GM18517 (cell line): ENCODE measurements at regions not wholly inside any gene's neighbourhood (a gene's known extent, or its start where the extent isn't known, plus 50 kb on each side); places are given as distances from the start of the nearest gene placed in this dataset.

Source experiments
- ATAC-seq: cut with Tn5 transposase; IDR thresholded peaks from one replicate; pipeline ENCODE4 v1.9.1; 2021; ENCODE audit warnings: mild to moderate bottlenecking, moderate library complexity; ENCODE audit not compliant: unreplicated experiment

DNA sequence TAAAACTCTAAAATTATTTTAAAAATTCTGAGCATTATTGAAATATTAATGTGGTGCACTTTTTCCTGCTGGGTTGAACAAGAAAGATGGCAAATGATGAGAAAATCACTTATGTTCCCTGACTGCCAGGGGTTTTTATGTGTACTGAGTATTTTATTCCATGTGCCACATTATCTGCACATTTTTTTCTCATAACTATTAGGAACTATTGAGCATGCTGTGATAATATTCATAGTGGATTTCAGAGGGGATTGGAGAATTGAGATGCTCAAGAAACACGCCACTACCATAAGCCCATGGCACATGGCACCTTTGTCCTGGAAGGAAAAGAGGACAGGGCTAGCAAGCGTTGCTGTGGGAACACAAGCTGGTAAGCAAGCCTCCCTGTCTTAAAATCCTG is 478.5 kb upstream of the GYPC start:
- no peak for ATAC-seq

DNA sequence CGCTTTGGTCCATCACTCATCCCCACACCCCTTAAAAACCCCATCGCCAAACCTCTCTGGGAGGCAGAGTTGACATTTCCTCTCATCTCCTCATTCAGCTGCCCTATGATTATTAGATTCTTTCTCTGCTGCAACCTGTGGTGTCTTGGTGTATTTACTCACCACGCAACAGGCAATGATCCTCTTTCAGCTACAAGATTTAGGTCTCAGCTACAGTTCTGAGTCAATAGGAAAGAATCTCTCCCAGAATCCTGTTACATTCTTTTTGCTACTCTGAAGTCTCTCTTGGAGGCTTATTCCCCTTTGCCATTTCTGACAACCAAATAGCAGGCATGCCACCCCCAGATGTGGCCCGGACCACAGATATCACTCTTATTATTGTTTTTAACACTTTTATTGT is 468.3 kb upstream of the GYPC start:
- no peak for ATAC-seq

DNA sequence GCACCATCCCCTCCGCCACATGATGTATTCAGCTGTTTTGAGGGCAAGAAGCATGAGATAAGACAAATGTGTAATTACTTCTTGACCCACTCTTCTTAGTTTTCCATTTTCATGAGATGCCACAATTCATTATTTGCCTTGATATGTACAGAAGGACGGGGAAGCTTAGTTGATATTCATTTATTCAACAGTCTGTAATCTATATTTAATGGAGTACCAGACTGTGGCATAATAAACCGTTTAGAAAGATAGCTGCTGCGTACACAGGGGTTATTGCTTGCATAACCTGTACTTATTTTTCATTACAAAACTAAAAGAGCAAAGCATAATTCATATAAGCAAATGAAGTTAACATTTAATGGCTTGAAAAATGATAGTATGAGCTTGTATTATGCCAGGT is 466.4 kb upstream of the GYPC start:
- ATAC-seq, result no peak

DNA sequence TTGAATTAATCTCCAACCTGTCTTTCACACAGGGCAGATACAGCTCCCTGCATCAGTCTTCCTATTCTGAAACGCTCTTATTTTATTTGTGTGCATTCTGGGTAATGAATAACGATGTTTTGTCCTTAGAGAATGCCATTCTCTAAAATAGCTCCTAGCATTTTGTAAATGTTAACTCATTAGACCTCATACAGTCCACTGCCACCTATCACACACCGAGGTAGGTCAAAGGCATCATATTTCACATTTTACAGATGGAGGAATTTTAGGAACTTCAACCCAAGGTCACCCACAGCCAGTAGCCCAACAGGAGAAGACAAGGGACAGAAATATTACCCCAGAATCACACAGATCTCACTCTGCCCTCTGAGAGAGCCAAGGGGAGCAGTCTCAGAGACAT is 455.4 kb upstream of the GYPC start:
- ATAC-seq, result no peak

DNA sequence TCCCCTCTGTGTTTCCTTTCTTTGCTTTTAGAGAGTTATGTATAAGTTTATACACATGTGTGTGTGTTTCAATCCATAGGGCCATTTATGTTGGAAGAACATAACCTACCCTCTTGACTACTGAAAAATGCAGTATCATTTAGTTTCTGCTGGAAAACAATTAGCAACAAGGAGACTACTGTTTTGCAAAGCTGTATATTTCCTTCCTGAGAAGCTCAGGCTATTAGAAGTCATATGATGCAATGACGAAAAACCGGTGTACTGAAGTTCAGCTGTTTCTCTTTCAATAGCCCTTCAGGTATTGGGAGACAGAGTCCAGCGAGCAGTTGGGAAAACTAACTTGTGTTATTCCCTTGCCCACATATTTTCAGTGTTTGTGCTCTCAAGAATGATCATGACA is 447.7 kb upstream of the GYPC start:
- no peak for ATAC-seq

DNA sequence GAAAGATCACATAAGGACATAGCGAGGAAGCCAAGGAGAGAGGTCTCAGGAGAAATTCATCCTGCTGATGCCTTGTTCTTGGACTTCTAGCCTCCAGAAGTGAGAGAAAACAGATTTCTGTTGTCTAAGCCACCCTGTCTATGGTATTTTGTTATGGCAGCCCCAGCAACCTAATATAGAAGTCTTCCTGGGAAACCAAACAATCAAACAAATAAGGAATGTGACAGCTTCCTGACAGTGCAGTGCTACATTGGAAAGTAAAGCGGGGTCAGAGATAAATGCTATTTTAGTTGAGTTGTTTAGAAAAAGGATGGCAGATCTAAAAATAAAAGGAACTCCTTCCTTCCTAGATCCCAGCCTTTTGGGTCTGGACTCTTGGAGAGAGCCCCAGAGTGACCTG is 443.2 kb upstream of the GYPC start:
- ATAC-seq, result no peak

DNA sequence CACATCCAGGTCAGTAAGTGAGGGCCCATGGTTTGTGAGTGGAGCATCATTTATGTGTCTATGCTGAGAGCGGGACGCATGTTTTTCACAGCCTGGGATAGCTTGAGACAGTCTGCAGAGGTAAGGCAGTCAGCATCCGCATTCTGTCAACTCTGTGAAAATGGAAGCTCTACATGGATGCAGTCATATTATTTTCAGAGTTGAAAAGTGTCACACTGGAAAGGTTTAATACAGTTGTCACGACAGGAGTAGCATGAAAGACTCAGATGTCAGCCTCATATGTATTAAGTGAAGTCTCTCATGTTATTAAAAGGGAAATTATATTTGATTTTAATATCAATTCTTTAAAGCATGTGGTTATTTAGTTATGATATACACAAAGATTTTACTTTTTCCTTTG is 436.9 kb upstream of the GYPC start:
- ATAC-seq, result no peak

DNA sequence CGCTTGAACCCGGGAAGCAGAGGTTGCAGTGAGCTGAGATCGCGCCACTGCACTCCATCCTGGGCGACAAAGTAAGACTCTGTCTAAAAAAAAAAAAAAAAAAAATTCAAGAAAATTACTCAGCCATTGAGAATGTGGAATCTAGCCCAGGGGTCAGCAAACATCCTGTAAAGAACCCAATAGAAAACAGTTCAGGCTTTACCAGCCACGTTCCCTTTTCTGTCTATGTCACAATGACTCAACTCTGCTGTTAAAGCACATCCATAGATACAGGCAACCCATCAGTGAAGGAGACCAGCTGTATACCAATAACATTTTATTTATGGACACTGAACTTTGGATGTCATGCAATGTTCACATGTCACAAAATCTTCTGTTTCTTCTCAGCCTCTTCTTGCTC is 435.6 kb upstream of the GYPC start:
- no peak for ATAC-seq

DNA sequence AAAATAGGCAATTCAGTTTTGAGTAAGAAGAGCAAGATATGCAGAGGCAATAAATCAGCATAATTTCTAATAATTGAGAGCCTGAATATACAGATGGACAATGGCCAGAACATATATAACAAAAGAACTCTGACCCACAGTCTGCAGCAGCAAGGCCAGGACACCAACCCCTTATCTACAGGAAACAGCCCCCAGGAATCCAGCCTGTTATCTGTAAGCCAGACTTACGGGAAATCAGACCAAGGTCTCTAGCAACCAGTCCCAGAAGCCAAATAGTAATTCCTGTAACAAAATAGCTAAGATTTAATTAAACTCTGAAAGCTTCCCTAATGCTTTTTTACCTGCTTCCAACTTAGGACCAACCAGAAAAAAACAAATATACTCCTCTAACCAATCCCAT is 434.5 kb upstream of the GYPC start:
- ATAC-seq, result no peak

DNA sequence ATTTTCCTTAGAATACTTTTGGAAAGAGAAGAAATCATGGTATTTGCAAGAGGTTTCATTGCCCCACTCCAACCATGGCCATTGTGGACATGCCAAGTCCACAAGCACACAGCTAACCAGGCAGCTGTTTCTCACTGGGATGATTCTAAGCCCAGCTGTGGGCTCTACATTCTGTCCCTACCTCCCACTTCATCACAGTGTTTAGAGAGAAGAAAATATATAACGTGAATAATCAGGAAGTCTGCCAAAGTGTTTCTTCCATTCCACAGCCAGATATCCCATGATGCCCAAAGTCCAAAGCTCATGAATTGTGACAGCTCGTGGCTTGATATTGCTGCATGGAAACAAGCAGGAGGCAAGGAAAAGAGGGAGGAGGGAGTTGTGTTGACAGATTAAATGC is 433.7 kb upstream of the GYPC start:
- ATAC-seq, result no peak

DNA sequence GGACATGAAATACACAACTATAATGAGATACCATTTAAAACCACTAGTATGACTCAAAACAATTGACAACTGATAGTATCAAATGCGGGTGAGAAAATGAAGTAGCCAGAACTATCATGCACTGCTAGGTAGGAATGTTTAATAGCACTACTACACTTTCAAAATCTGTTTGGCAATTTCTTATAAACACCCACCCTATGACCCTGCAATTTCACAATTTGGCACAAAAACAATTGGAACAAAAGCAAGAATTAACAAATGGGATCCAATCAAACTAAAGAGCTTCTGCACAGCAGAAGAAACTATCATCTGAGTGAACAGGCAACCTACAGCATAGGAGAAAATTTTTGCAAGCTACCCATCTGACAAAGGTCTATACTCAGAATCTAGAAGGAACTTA is 431.2 kb upstream of the GYPC start:
- ATAC-seq, result no peak

DNA sequence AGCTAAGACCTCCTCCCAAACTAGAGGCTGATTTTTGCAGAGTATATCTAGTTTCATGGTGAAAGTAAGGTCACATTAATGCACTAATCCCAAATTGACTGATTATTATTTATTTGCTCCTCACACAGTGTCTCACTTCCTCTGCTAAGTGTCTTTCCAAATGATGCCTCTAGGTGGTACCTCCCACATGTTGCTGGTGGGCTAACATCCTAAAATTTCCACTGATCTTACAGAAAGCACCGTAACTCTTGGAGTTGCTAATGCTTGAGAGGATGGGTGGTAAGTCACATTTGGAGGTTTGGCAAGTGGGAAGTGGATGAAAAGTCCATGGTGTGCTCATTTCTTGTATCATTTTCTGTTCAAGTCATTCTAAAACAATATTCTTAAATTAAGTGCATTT is 428.7 kb upstream of the GYPC start:
- ATAC-seq, result no peak

DNA sequence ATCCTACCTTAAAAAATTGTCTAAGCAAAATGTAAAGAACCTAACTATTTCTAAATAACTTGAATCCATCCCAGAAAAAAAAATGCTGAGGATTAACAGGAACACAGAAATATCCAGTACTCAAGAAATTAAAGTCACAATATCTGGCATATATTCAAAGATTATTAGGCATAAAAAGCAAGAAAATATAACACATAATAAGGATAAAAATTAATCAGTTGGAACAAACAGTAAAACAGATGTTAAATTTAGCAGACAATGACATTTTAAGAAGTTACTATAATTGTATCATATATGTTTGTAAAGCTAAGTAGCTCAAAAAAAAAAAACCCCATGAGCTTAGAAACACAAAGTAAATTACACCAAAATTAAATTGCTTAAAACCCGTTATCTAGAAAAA is 427.4 kb upstream of the GYPC start:
- no peak for ATAC-seq

DNA sequence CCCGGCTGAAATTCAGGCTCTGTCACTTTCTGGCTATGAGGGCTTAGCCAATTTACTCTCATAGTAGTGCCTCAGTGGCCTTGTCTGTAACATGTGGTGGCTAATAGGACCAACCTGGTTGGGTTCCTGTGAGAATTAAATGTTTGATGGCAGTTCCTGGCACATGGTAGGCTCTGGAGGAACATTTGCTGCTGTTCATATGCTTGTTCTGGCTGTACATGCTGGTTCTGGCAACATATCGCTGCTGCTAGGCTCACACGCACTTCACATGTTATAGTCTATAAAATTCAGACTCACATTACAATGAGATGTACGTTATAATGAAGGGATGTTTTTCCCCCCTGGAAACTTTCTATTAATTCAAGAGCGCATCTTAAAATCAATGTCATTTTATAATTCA is 417.7 kb upstream of the GYPC start:
- no peak for ATAC-seq

DNA sequence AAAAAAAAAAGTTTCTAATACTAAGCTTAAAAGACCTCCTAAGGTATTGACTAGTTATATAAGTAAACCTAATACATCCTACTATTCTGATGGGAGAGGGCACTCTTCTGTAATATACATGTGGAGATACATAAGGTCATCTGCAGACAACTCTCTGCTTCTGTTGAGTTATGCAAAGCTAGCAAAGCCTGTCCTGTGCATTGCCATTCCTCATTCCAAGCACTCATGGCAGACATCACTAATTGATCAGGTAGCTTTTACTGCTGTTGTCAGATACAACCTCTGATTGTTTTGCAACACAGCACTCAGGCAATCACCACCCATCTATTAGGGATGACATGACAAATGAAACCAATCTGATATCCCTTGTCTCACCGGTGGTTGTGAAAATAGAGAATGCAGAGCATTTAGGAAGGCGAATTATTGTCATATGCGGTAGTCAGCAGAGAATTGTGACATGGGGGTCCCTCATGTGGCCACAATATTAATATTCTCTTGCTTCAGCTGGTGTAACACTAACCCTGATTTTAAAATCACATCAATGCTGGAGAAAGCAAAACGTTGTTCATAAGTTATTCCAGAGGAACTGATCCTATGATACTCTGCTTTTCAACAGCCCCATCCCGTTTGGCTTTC is 416.5 kb upstream of the GYPC start:
- ATAC-seq, result no peak

DNA sequence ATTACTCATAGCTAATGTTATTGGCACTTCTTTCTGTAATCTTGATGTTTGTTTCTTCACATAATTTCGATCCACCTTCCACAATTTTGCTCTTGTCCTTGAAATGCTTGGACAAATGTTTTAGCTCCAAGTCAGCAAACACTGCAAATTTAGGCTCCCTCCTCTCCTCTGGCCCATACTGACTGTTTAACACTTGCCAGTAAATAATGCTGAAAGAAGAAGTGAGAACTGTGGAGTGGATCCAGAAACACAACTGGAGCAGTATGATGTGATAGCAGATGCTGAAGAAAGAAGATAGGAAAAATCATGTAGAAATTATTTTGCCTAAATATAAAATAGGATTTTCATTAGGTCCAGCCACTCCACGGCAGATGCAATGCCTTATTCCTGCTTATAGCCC is 415.0 kb upstream of the GYPC start:
- no peak for ATAC-seq

DNA sequence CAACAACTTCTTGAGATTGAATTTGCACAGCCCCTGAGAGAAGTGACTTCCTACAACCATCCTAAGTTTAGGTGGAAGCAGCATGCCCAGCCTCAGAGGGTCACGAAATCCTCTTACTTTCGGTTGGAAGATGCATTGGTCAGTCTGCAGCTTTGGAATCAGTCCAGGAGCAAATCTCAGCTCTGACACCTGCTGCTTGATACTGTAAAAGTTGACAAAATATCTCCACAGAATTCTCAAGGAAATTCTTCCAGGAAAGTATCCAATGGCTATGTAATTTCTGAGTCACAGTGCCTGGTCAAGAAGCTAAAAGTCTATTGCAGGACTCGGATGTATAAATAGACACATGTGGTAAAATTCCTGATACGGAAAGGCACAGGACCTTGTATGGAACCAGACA is 414.5 kb upstream of the GYPC start:
- no peak for ATAC-seq

DNA sequence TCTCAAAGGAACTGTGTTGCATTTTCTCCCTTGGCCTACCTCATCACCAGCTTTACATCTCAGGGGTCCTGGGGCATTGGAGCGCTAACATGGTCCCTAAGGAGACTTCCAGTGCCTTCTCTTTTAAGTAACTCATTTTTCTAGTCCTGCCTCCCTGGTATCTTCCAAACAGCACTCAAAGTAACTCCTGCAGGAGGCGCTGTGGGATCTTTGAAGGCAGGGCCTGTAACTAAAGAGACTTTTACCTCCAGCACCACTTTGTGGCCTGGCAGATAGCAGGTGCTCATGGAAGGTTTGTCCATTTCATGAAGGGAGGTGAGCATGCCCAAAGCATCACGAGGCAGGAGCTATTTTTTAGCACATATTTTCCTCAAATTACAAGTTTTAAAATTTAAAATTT is 411.0 kb upstream of the GYPC start:
- ATAC-seq, result peak; percentile 52

DNA sequence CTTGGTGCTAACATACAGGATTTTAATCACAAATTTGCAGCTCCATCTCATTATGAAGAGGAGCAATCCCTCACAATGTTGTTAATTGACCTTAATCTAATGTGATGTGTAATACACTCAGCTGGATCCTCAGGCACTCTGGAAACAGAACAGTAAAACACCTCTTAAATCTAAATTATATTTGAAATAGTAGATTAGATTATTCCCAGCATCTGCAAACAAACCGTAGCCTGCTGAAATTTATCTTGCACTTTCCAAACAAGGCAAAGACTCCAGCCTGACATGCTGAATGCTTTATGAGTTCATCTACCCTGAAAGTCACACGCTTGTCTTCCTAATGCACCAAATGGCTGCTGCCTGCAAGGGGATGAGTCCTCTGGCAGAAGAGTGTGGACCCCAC is 402.3 kb upstream of the GYPC start:
- no peak for ATAC-seq

DNA sequence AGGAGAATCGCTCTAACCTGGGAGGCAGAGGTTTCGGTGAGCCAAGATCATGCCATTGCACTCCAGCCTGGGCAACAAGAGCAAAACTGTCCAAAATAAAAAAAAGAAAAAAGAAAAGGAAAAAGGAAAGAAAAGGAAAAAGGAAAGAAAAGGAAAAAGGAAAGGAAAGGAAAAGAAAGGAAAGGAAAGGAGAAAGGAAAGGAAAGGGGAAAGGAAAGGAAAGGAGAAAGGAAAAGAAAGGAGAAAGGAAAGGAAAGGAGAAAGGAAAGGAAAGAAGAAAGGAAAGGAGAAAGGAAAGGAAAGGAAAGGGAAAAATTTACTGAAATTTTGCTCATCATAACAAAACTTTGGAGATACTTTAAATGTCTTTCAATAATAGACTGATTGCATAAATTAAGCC is 391.3 kb upstream of the GYPC start:
- ATAC-seq, result no peak

DNA sequence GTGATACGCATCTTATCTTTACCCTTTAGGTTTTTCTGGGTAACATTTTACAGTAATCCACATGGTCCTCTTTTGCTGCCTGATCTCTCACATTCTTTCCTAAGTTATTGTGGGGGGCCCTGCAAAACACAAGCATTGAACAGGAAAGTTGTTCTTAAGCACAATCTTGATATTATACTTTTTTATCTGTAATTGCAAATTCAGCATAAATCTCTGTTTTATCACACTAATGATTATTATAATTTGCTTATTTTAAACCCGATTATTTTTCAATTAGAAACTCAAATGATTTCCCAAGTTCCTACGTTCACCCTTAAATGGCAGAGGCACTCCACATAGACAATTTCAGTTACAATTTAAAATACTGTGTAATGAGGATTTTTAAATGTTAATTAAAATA is 386.0 kb upstream of the GYPC start:
- ATAC-seq, result no peak

DNA sequence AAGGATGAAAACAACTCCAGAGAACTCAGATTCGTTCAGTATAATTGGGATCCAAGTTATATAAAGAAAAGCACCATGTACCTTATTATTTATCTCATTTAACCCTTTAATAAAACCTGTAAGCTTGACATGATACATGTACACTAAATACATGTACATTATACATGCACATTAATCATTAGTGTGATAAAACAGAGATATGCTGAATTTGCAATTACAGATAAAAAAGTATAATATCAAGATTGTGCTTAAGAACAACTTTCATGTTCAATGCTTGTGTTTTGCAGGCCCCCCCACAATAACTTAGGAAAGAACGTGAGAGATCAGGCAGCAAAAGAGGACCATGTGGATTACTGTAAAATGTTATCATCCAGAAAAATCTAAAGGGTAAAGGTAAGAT is 385.4 kb upstream of the GYPC start:
- no peak for ATAC-seq

DNA sequence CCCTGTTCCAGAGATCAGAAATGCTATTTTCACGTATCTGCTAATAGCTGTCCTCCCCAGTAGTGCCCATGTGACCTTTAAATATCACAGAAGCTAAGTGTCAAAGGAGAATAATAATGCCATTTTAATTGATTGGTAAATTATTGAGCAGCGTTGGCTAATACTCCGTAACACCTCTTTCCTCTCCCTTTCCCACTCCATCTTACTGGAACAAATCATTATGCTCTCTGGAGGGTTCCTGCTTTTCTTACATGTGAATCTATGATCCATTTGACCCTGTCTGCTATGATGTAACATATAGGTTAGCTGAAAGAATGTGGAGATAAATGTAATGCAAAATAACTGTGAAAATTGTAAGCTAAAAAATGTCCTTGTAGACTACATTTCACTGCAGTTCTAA is 383.6 kb upstream of the GYPC start:
- no peak for ATAC-seq

DNA sequence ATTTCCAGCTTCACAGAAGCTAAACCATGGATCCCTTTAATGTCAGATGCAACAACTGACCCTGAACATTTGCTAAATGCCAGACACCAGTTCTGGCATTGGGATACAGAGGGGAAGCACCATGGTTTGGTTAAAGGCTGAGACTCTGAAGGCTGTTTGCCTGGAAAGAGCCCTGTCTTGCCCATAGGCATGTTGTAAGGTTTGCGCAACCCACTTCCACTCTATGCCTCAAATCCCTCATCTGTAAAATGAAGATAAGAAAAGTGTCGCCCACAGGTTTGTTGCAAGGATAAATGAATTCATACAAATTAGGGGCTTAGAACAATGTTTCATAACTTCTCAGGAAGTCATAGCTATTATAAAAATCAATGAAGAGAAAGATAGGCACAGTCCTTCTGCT is 380.9 kb upstream of the GYPC start:
- ATAC-seq, result no peak
